ENCODE measurements at regions not wholly inside any gene's neighbourhood (a gene's known extent, or its start where the extent isn't known, plus 50 kb on each side); places are given as distances from the start of the nearest gene placed in this dataset.

- Histone ChIP-seq H3K36me3 (no peaks in the 10 kb centered on the region), H3K9me3 (no peaks in the 10 kb centered on the region), H3K27ac (peak overlapping the region; percentile 15 to 47), H3K4me1 (ENCODE audit: control insufficient read depth in 1 of 2, low read depth in 2 of 2) (peaks cover 14 to 45% of the 10 kb centered on the region in 2 donors), H3K27me3 (replicated peaks; ENCODE audit: insufficient read depth) (no peaks in the 10 kb centered on the region), H3K4me3 (no peak overlapping the region)
- ATAC-seq (ENCODE audit: insufficient number of reproducible peaks, low FRiP score, low read depth) (no peak), DNase-seq (ENCODE audit: low spot score) (no peak)
- no peak for TF ChIP-seq CTCF (IDR thresholded peaks at IDR 0.05)
Observed at GRCh38 chr11:92707173-92707619, 262.3 kb upstream of the MTNR1B start.

- peak overlapping the region; percentile 15 to 47 for H3K27ac ChIP-seq
- no peak for ATAC-seq (ENCODE audit: insufficient number of reproducible peaks, low FRiP score, low read depth)
Observed at GRCh38 chr11:92707665-92708064, 261.8 kb upstream of the MTNR1B start.

GRCh38 chr11:92709329-92709728 is 260.1 kb upstream of the MTNR1B start:
- TF ChIP-seq CTCF (IDR thresholded peaks at IDR 0.05), result no peak
- no peaks in the 10 kb centered on the region for H3K9me3 ChIP-seq
- no peak overlapping the region for H3K27ac ChIP-seq
- no peak overlapping the region for H3K4me3 ChIP-seq
- no peaks in the 10 kb centered on the region for H3K36me3 ChIP-seq
- no peaks in the 10 kb centered on the region for H3K27me3 ChIP-seq (replicated peaks; ENCODE audit: insufficient read depth)
- DNase-seq (ENCODE audit: low spot score), result no peak
- no peak for ATAC-seq (ENCODE audit: insufficient number of reproducible peaks, low FRiP score, low read depth)
- peaks cover 15 to 48% of the 10 kb centered on the region in 2 donors for H3K4me1 ChIP-seq (ENCODE audit: control insufficient read depth in 1 of 2, low read depth in 2 of 2)

More at GRCh38 chr11:92707665-92708064, 261.8 kb upstream of the MTNR1B start:
- Histone ChIP-seq H3K36me3 (no peaks in the 10 kb centered on the region), H3K4me3 (no peak overlapping the region), H3K4me1 (ENCODE audit: control insufficient read depth in 1 of 2, low read depth in 2 of 2) (peaks cover 15 to 46% of the 10 kb centered on the region in 2 donors), H3K9me3 (no peaks in the 10 kb centered on the region), H3K27me3 (replicated peaks; ENCODE audit: insufficient read depth) (no peaks in the 10 kb centered on the region)
- TF ChIP-seq CTCF (IDR thresholded peaks at IDR 0.05), result no peak
- DNase-seq (ENCODE audit: low spot score), result no peak

GRCh38 chr11:92711926-92712325 is 257.5 kb upstream of the MTNR1B start:
- no peak for ATAC-seq (ENCODE audit: insufficient number of reproducible peaks, low FRiP score, low read depth)
- no peak for TF ChIP-seq CTCF (IDR thresholded peaks at IDR 0.05)

GRCh38 chr11:92714111-92714510 is 255.3 kb upstream of the MTNR1B start:
- Histone ChIP-seq H3K27ac (no peak overlapping the region), H3K9me3 (no peaks in the 10 kb centered on the region), H3K27me3 (replicated peaks; ENCODE audit: insufficient read depth) (no peaks in the 10 kb centered on the region), H3K4me1 (ENCODE audit: control insufficient read depth in 1 of 2, low read depth in 2 of 2) (peaks cover 5 to 22% of the 10 kb centered on the region in 2 donors), H3K4me3 (no peak overlapping the region), H3K36me3 (no peaks in the 10 kb centered on the region)
- no peak for TF ChIP-seq CTCF (IDR thresholded peaks at IDR 0.05)
- ATAC-seq (ENCODE audit: insufficient number of reproducible peaks, low FRiP score, low read depth) (no peak), DNase-seq (ENCODE audit: low spot score) (no peak)

More at GRCh38 chr11:92711926-92712325, 257.5 kb upstream of the MTNR1B start:
- Histone ChIP-seq H3K36me3 (no peaks in the 10 kb centered on the region), H3K27me3 (replicated peaks; ENCODE audit: insufficient read depth) (no peaks in the 10 kb centered on the region), H3K4me3 (no peak overlapping the region), H3K27ac (no peak overlapping the region), H3K4me1 (ENCODE audit: control insufficient read depth in 1 of 2, low read depth in 2 of 2) (peaks cover 15 to 40% of the 10 kb centered on the region in 2 donors), H3K9me3 (no peaks in the 10 kb centered on the region)
- DNase-seq (ENCODE audit: low spot score), result no peak

All from thoracic aorta (tissue), 2 donors.